GM12864 (cell line): ENCODE measurements at regions not wholly inside any gene's neighbourhood (a gene's known extent, or its start where the extent isn't known, plus 50 kb on each side); places are given as distances from the start of the nearest gene placed in this dataset.

ENCODE experiments used
- DNase-seq: peaks from one replicate; pipeline ENCODE4 v3.0.0-alpha.2; 2011; ENCODE audit warnings: low read depth
- H3K4me3 ChIP-seq: 2 replicates; pipeline ENCODE4 v1.5.1; 2011; ENCODE audit warnings: mild to moderate bottlenecking, low read depth, low read length, control low read depth
- CTCF ChIP-seq: IDR thresholded peaks from 2 replicates; pipeline ENCODE4 v1.5.1; 2011; ENCODE audit warnings: low read depth, mild to moderate bottlenecking, moderate library complexity, low read length, control low read depth, inconsistent platforms; ENCODE audit errors: missing control alignments

- DNase-seq, result no peak
- H3K4me3 ChIP-seq, result no peak overlapping the region
- TF ChIP-seq CTCF, result no peak
Observed at GRCh38 chr12:30092983-30093617, 309.4 kb upstream of the TMTC1 start.

GRCh38 chr12:30090258-30090657 lies 306.5 kb upstream of the TMTC1 start:
- TF ChIP-seq CTCF, result no peak
- H3K4me3 ChIP-seq, result no peak overlapping the region
- no peak for DNase-seq

GRCh38 chr12:30088259-30088995 lies 304.7 kb upstream of the TMTC1 start:
- TF ChIP-seq CTCF, result no peak
- DNase-seq, result no peak
- H3K4me3 ChIP-seq, result no peak overlapping the region

GRCh38 chr12:30082381-30082780 lies 298.6 kb upstream of the TMTC1 start:
- no peak for TF ChIP-seq CTCF
- DNase-seq, result no peak
- no peak overlapping the region for H3K4me3 ChIP-seq

GRCh38 chr12:30074916-30075315 lies 291.2 kb upstream of the TMTC1 start:
- DNase-seq, result no peak
- TF ChIP-seq CTCF, result no peak
- H3K4me3 ChIP-seq, result no peak overlapping the region

- no peak overlapping the region for H3K4me3 ChIP-seq
- no peak for DNase-seq
- TF ChIP-seq CTCF, result no peak
Observed at GRCh38 chr12:30072824-30073223, 289.1 kb upstream of the TMTC1 start.

- no peak for TF ChIP-seq CTCF
Observed at GRCh38 chr12:30067146-30067545, 283.4 kb upstream of the TMTC1 start.

More at GRCh38 chr12:30067146-30067545, 283.4 kb upstream of the TMTC1 start:
- no peak for DNase-seq
- no peak overlapping the region for H3K4me3 ChIP-seq
